H1 (cell line): ENCODE measurements at regions not wholly inside any gene's neighbourhood (a gene's known extent, or its start where the extent isn't known, plus 50 kb on each side); places are given as distances from the start of the nearest gene placed in this dataset.

Experiments used
- CTCF ChIA-PET: fragments of 300-600 bp; sonication (Branson Sonifier 250); formaldehyde crosslinking; loops from one replicate; lab custom pipeline; 2021; ENCODE audit not compliant: partially characterized antibody; lab: Charles Lee
- POLR2A ChIA-PET: fragments of 300-600 bp; sonication (Branson Sonifier 250); formaldehyde crosslinking; loops from one replicate; lab custom pipeline; 2021; ENCODE audit warnings: inconsistent platforms; ENCODE audit not compliant: partially characterized antibody; lab: Charles Lee
- DNase-seq, 2 experiments: peaks; one replicate each; pipeline versions ENCODE4 v3.0.0 to v3.0.0-alpha.2; 2010 to 2022; ENCODE audit warnings: low spot score in 2 of 2, low read depth in 1 of 2, mixed read lengths in 1 of 2
- FAIRE-seq: peaks from 2 replicates; lab custom pipeline; 2011; peaks lifted over from hg19 to GRCh38; lab: Jason Lieb, UNC
- H2AFZ ChIP-seq: 2 replicates; pipeline ENCODE4 v1.8.1; 2012; ENCODE audit warnings: low read length, inconsistent platforms
- H2AK5ac ChIP-seq: 2 replicates; pipeline ENCODE4 v1.6.1; 2013; ENCODE audit warnings: low read depth, low read length
- H2BK120ac ChIP-seq: replicated peaks from 2 replicates; pipeline ENCODE3; 2013; ENCODE audit warnings: low read depth, low read length, inconsistent platforms
- H2BK12ac ChIP-seq: 2 replicates; pipeline ENCODE4 v1.6.1; 2013; ENCODE audit warnings: low read depth, low read length
- H2BK15ac ChIP-seq: 2 replicates; pipeline ENCODE4 v1.6.1; 2013; ENCODE audit warnings: low read length
- H2BK20ac ChIP-seq: 2 replicates; pipeline ENCODE4 v1.6.1; 2013; ENCODE audit warnings: low read length
- H2BK5ac ChIP-seq: 2 replicates; pipeline ENCODE4 v1.6.1; 2013; ENCODE audit warnings: low read depth, low read length
- H3K14ac ChIP-seq: 2 replicates; pipeline ENCODE4 v1.6.1; 2013; ENCODE audit warnings: inconsistent platforms; ENCODE audit not compliant: insufficient read length
- H3K18ac ChIP-seq: 2 replicates; pipeline ENCODE4 v1.6.1; 2013; ENCODE audit warnings: low read length; ENCODE audit errors: extremely low read depth
- H3K23ac ChIP-seq: 2 replicates; pipeline ENCODE4 v1.6.1; 2013; ENCODE audit warnings: inconsistent platforms; ENCODE audit not compliant: insufficient read length
- H3K23me2 ChIP-seq: 2 replicates; pipeline ENCODE4 v1.6.1; 2013; ENCODE audit warnings: low read depth, low read length
- H3K27ac ChIP-seq: 2 replicates; pipeline ENCODE4 v1.6.1; 2011; ENCODE audit warnings: low read depth, low read length, inconsistent platforms
- H3K27me3 ChIP-seq, 4 experiments: replicated peaks in 1 of 4; 1 replicate in 1 of 4; 2 replicates in 3 of 4; pipeline versions ENCODE4 v1.6.1 to v1.8.1; 2011 to 2013; ENCODE audit warnings: low read length in 3 of 4, mild to moderate bottlenecking in 3 of 4, inconsistent platforms in 2 of 4, mixed read lengths in 2 of 4, moderate library complexity in 1 of 4; ENCODE audit not compliant: control insufficient read depth in 3 of 4, insufficient read depth in 3 of 4; ENCODE audit errors: extremely low read depth in 1 of 4
- H3K36me3 ChIP-seq, 4 experiments: 2 replicates each; pipeline versions ENCODE4 v1.6.1 to v1.8.1; 2011 to 2013; ENCODE audit warnings: mild to moderate bottlenecking in 4 of 4, low read length in 3 of 4, moderate library complexity in 2 of 4, control low read depth in 1 of 4, inconsistent platforms in 1 of 4; ENCODE audit not compliant: insufficient read depth in 4 of 4, control insufficient read depth in 2 of 4
- H3K4ac ChIP-seq: replicated peaks from 2 replicates; pipeline ENCODE3; 2013; ENCODE audit warnings: low read length, low read depth, mixed read lengths, inconsistent platforms; ENCODE audit not compliant: insufficient read length
- H3K4me1 ChIP-seq, 4 experiments: replicated peaks in 1 of 4; 1 replicate in 1 of 4; 2 replicates in 3 of 4; pipeline versions ENCODE4 v1.6.1 to v1.8.1; 2011 to 2013; ENCODE audit warnings: low read length in 3 of 4, inconsistent platforms in 2 of 4, mixed read lengths in 1 of 4; ENCODE audit not compliant: insufficient read depth in 4 of 4, control insufficient read depth in 3 of 4
- H3K4me2 ChIP-seq, 2 experiments: 2 replicates each; pipeline versions ENCODE4 v1.6.1 to v1.8.1; 2011 to 2013; ENCODE audit warnings: low read depth in 2 of 2, low read length in 2 of 2, control low read depth in 1 of 2, inconsistent platforms in 1 of 2, mild to moderate bottlenecking in 1 of 2; ENCODE audit not compliant: insufficient read depth in 1 of 2
- H3K4me3 ChIP-seq, 4 experiments: fragments of 200-600, 300-600 bp in 1 of 4; sonication (generic), shearing (Covaris generic), sonication (Bioruptor Twin) in 1 of 4; 2 replicates each; pipeline versions ENCODE4 v1.5.1 to v1.8.1; 2011 to 2016; ENCODE audit warnings: low read length in 4 of 4, low read depth in 3 of 4, control low read depth in 2 of 4, inconsistent platforms in 2 of 4, mild to moderate bottlenecking in 2 of 4, mixed read lengths in 1 of 4, moderate library complexity in 1 of 4; ENCODE audit not compliant: insufficient read depth in 2 of 4; ENCODE audit errors: extremely low read depth in 1 of 4
- H3K56ac ChIP-seq: replicated peaks from 2 replicates; pipeline ENCODE3; 2013; ENCODE audit warnings: low read depth, mild to moderate bottlenecking, mixed read lengths, low read length, inconsistent platforms; ENCODE audit not compliant: insufficient read length
- H3K79me1 ChIP-seq: 2 replicates; pipeline ENCODE4 v1.6.1; 2013; ENCODE audit warnings: low read depth, low read length, control low read depth
- H3K79me2 ChIP-seq, 2 experiments: 2 replicates each; pipeline versions ENCODE4 v1.6.1 to v1.8.1; 2012 to 2013; ENCODE audit warnings: low read length in 2 of 2, mild to moderate bottlenecking in 2 of 2, inconsistent platforms in 1 of 2; ENCODE audit not compliant: insufficient read depth in 2 of 2, control insufficient read depth in 1 of 2
- H3K9ac ChIP-seq, 4 experiments: replicated peaks in 1 of 4; 1 replicate in 1 of 4; 2 replicates in 3 of 4; pipeline versions ENCODE4 v1.6.1 to v1.8.1; 2011 to 2013; ENCODE audit warnings: low read depth in 3 of 4, low read length in 3 of 4, control low read depth in 2 of 4, mild to moderate bottlenecking in 2 of 4, moderate library complexity in 2 of 4, inconsistent platforms in 1 of 4; ENCODE audit errors: extremely low read depth in 1 of 4
- H3K9me3 ChIP-seq, 2 experiments: 2 replicates each; pipeline versions ENCODE4 v1.6.1 to v1.8.1; 2012 to 2013; ENCODE audit warnings: mild to moderate bottlenecking in 2 of 2, moderate library complexity in 2 of 2, control low read depth in 1 of 2, inconsistent platforms in 1 of 2, low read depth in 1 of 2, low read length in 1 of 2, mixed read lengths in 1 of 2; ENCODE audit not compliant: insufficient read depth in 2 of 2
- H4K20me1 ChIP-seq, 2 experiments: replicated peaks in 1 of 2; 2 replicates each; pipeline versions ENCODE3 to v1.8.1; 2011 to 2013; ENCODE audit warnings: inconsistent platforms in 2 of 2, low read length in 2 of 2, mild to moderate bottlenecking in 1 of 2; ENCODE audit not compliant: insufficient read depth in 2 of 2, control insufficient read depth in 1 of 2
- H4K5ac ChIP-seq: 2 replicates; pipeline ENCODE4 v1.6.1; 2013; ENCODE audit warnings: low read length, low read depth, mixed read lengths, inconsistent platforms; ENCODE audit not compliant: insufficient read length
- H4K8ac ChIP-seq: 2 replicates; pipeline ENCODE4 v1.8.0; 2013; ENCODE audit warnings: mild to moderate bottlenecking, moderate library complexity, low read length, inconsistent platforms; ENCODE audit not compliant: insufficient read depth; ENCODE audit errors: extremely low read depth
- H4K91ac ChIP-seq: replicated peaks from 2 replicates; pipeline ENCODE3; 2013; ENCODE audit warnings: low read length, mixed read lengths, inconsistent platforms; ENCODE audit not compliant: insufficient read length
- ATF3 ChIP-seq: IDR thresholded peaks from 2 replicates; pipeline ENCODE4 v1.6.1; 2011; ENCODE audit warnings: low read depth, mild to moderate bottlenecking, low read length; ENCODE audit not compliant: insufficient read depth
- CTCF ChIP-seq, 3 experiments: IDR thresholded peaks; 1 replicate in 2 of 3; 2 replicates in 1 of 3; pipeline versions ENCODE4 v1.5.1 to v1.6.1; 2011; ENCODE audit warnings: low read length in 3 of 3, mild to moderate bottlenecking in 3 of 3, inconsistent platforms in 2 of 3, low read depth in 1 of 3, moderate library complexity in 1 of 3; ENCODE audit not compliant: insufficient read depth in 1 of 3; ENCODE audit errors: control extremely low read depth in 1 of 3
- MAX ChIP-seq: IDR thresholded peaks from 2 replicates; pipeline ENCODE4 v1.6.1; 2012; ENCODE audit warnings: inconsistent platforms
- WGBS, 2 experiments: shearing (Covaris generic) in 1 of 2; methylation state at CpG; one replicate each; pipeline versions ENCODE4 v1.1.6 to v1.1.7; 2013 to 2015; ENCODE audit warnings: low lambda C conversion rate in 2 of 2, mixed read lengths in 2 of 2, inconsistent platforms in 1 of 2, low coverage in 1 of 2, missing lambda C conversion rate in 1 of 2; ENCODE audit not compliant: insufficient replicate concordance in 2 of 2, insufficient coverage in 1 of 2, insufficient read length in 1 of 2; ENCODE audit errors: extremely low coverage in 1 of 2, missing lambda C conversion rate in 1 of 2; 5-methylcytosine and 5-hydroxymethylcytosine counted together

GRCh38 chr10:29807163-29807806 is 172.5 kb upstream of the SVIL start:
- Histone ChIP-seq H2BK20ac (no peak overlapping the region), H3K27me3 (no peaks in the 10 kb centered on the region; a peak in 1 of 7 replicates), H3K79me2 (no peaks in the 10 kb centered on the region), H2BK5ac (no peak overlapping the region), H3K79me1 (no peaks in the 10 kb centered on the region), H4K20me1 (no peaks in the 10 kb centered on the region), H2AFZ (no peak overlapping the region; the same call in 1 of the 2 replicates), H3K9me3 (no peaks in the 10 kb centered on the region), H2BK120ac (no peak overlapping the region), H4K91ac (no peak overlapping the region), H3K18ac (no peak overlapping the region), H4K8ac (no peak overlapping the region), H3K14ac (no peak overlapping the region), H3K4me1 (no peaks in the 10 kb centered on the region), H2AK5ac (no peak overlapping the region), H3K4me3 (no peak overlapping the region), H3K36me3 (no peaks in the 10 kb centered on the region), H3K4me2 (no peak overlapping the region), H3K9ac (no peak overlapping the region), H4K5ac (no peak overlapping the region), H3K4ac (no peak overlapping the region), H3K23ac (no peak overlapping the region), H3K23me2 (no peaks in the 10 kb centered on the region), H3K56ac (no peak overlapping the region), H2BK12ac (no peak overlapping the region), H3K27ac (no peak overlapping the region), H2BK15ac (no peak overlapping the region)
- DNase-seq (no peak), FAIRE-seq (no peak)
- POLR2A ChIA-PET: no interaction called here
- WGBS, 2 experiments: 89% methylated on average over 2 of the region's 2 CpGs; no CpG with 5 or more reads in 1 of the 2 experiments
- CTCF ChIA-PET: interaction anchor here (1.1 kb wide), 1 partner anchor 272 kb away, joined by 4 read pairs; no protein-coding TSS in a partner anchor
- no peak for TF ChIP-seq MAX
- no peak for TF ChIP-seq CTCF (IDR thresholded peaks at IDR 0.05; ENCODE audit: control extremely low read depth in 1 of 3, insufficient read depth in 1 of 3, low read depth in 1 of 3, low read length in 3 of 3)
- no peak for TF ChIP-seq ATF3
